HG03175 (cell line): ENCODE measurements at regions not wholly inside any gene's neighbourhood (a gene's known extent, or its start where the extent isn't known, plus 50 kb on each side); places are given as distances from the start of the nearest gene placed in this dataset.
A peak's percentile ranks its signal among the peaks of the same experiment; 100 is the strongest.
"Not testable (repeated sequence)": the region's sequence is repeated elsewhere in the genome, so short reads cannot be mapped to it uniquely, and the experiment has no call there.

Source experiments
- ATAC-seq: cut with Tn5 transposase; IDR thresholded peaks from one replicate; pipeline ENCODE4 v1.9.1; 2021; ENCODE audit warnings: mild to moderate bottlenecking, moderate library complexity; ENCODE audit not compliant: unreplicated experiment

- no peak for ATAC-seq
These were observed 70.1 kb downstream of the ZNF330 start for GRCh38 chr4:141290771-141291170.

GRCh38 chr4:141294306-141294705 lies 73.6 kb downstream of the ZNF330 start:
- ATAC-seq: no peak

GRCh38 chr4:141301216-141301615 lies 80.5 kb downstream of the ZNF330 start:
- ATAC-seq: no peak

DNA sequence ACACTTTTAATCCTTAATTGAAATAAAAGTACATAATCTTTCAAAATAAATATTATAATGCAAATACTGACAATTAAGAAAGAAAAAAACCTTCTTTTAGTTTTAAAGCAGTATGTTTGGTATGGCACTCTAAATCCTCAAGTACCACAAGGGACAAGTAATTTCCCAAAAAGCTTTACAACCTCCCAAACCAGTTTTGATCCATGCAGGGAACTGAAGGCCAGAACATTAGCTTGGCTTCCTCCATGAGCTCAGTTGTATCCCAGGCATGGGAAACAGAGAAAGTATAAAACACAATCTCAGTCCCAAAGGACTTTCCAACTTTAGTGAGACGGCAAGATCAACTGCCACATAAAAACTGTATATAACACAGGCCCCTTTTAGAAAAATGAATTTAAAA lies 82.2 kb downstream of the ZNF330 start:
- no peak for ATAC-seq

GRCh38 chr4:141304346-141304745 lies 83.7 kb downstream of the ZNF330 start:
- ATAC-seq: no peak

- no peak for ATAC-seq
These were observed 85.6 kb downstream of the ZNF330 start for GRCh38 chr4:141306331-141306730.

DNA sequence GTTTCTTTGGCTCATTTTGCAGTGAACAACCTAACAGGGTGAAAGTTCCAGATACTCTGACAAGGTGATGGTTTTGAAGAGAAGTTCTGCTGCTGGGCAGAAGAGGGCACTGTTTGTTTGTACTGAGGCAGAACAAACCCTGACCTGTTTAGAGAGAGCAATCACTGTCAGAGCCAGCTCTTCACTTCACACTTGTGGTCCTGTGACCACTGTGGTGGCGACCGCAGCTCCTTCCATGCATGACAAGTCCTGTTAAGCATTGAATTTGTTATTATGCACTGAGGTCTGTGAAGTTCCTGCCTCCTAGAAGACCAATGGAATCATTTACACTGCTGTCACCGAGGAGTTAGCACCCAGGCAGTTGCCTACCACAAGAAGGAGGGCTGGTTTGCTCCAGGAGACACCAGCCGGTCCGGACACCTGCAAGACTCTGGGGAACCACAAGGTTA lies 86.6 kb downstream of the ZNF330 start:
- peak; percentile 100 for ATAC-seq

GRCh38 chr4:141309874-141310273 lies 89.2 kb downstream of the ZNF330 start:
- ATAC-seq: no peak

- ATAC-seq: no peak
These were observed 90.8 kb downstream of the ZNF330 start for GRCh38 chr4:141311246-141312204.

- ATAC-seq: no peak
These were observed 93.9 kb downstream of the ZNF330 start for GRCh38 chr4:141314627-141315026.

- ATAC-seq: no peak
These were observed 108.0 kb downstream of the ZNF330 start for GRCh38 chr4:141328560-141329173.

GRCh38 chr4:141329174-141329569 lies 108.5 kb downstream of the ZNF330 start:
- ATAC-seq: no peak

- ATAC-seq: no peak
These were observed 109.9 kb downstream of the ZNF330 start for GRCh38 chr4:141330616-141331015.

DNA sequence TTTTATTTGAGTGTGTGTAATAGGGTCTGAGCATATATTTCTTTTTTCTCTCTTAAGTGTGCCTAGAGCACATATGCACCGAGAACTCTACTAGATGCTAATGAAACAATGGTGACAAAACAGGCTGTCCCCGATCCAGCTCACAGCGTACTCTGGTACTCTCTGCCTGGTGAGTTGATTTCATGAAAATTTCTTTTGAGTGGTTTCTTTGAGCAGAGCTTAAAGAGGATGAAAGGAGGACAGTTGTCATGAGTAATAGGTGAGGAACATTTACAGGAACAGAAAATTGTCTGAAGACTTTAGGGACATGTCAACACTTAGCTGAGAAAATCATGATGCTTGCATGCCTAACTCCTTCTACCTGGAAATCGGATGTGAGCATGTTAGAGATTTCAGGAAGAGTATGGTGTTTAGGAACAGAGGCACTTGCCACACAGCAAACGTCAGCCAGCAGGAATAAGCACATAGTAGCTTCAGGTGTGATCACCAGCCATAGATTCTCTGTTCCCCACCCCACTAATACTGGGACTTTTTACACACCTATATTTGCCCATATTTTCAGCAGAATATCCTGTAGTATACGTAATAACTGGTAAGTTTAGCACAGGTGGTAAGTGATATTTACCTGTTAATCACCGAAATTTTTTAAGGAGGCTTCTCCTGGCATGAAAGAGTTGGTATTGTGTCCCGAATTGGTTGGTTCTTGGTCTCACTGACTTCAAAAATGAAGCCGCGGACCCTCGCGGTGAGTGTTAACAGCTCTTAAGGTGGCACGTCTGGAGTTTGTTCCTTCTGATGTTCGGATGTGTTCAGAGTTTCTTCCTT lies 111.1 kb downstream of the ZNF330 start:
- ATAC-seq: no peak

DNA sequence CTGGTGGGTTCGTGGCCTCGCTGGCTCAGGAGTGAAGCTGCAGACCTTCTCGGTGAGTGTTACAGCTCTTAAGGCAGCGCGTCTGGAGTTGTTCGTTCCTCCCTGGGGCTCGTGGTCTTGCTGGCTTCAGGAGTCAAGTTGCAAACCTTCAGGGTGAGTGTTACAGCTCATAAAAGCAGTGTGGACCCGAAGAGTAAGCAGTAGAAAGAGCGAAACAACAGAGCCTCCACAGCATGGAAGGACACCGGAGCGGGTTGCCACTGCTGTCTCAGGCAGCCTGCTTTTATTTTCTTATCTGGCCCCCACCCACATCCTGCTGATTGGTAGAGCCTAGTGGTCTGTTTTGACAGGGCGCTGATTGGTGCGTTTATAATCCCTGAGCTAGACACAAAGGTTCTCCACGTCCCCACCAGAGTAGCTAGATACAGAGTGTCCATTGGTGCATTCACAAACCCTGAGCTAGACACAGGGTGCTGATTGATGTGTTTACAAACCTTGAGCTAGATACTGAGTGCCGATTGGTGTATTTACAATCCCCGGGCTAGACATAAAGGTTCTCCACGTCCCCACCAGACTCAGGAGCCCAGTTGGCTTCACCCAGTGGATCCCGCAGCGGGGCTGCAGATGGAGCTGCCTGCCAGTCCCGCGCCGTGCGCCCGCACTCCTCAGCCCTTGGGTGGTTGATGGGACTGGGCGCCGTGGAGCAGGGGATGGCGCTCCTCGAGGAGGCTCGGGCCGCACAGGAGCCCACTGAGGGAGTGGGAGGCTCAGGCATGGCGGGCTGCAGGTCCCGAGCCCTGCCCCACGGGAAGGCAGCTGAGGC lies 111.9 kb downstream of the ZNF330 start:
- not testable (repeated sequence) for ATAC-seq

DNA sequence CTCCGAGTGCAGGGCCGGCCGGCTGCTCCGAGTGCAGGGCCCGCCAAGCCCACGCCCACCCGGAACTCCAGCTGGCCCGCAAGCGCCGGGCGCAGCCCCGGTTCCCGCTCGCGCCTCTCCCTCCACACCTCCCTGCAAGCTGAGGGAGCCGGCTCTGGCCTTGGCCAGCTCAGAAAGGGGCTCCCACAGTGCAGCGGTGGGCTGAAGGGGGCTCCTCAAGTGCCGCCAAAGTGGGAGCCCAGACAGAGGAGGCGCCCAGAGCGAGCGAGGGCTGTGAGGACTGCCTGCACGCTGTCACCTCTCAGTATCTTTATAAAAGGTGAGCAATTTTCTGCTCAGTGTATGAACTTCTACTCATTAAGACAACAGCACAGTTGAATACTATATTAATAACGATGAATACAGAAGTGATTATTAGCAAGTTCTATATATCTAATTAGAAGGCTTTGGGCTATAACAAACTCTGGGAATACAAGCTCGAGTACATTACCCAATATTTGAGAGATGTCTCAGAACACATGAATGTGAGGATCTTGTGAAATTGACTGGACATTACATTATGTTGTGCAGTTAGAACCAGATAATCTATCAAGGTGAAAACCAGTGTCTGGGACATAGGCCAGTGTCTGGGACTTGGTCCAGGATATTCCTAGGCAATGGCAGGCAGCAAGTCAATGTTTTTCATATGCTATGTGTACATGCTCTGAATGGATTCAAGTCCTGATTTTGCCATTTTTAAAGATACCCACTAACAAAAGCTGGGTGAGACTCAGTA lies 112.9 kb downstream of the ZNF330 start:
- ATAC-seq: not testable (repeated sequence)

- no peak for ATAC-seq
These were observed 114.5 kb downstream of the ZNF330 start for GRCh38 chr4:141335166-141335565.

DNA sequence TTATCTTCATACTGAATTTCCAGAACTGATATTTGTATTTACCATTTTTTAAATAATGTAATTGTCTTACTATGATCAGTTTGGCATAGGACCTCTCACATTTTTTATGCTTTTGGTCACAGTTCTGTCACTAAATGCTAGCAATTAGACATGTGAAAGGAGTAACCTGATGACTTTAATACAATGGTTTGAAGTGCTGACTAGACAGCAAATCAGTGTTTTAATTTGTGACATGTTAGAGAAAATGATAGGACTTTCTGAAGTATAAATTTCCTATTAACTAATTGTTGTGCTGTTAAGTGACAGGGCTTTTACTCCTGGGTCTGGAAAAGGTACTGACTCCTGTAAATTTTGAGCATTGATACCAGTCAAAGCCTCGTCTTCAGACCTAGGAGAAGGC lies 117.5 kb downstream of the ZNF330 start:
- ATAC-seq: no peak

DNA sequence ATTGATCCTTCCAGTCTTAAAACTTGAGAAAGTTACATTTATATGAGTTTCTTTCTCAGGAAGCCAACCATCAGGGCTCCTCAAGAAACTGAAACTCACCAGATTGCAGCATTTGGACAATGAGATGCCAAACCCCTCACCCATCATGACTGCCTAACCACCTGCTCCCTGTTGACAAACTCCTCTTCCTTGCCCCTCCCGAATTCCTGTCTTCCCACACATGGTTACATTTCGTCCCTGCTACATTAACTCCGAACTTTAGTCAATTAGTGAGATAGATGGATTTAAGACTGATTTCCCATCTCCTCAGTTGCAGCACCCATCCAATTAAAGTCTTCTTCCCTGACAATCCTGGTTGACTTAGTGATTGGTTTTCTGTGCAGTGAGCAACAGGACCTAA lies 118.7 kb downstream of the ZNF330 start:
- no peak for ATAC-seq

DNA sequence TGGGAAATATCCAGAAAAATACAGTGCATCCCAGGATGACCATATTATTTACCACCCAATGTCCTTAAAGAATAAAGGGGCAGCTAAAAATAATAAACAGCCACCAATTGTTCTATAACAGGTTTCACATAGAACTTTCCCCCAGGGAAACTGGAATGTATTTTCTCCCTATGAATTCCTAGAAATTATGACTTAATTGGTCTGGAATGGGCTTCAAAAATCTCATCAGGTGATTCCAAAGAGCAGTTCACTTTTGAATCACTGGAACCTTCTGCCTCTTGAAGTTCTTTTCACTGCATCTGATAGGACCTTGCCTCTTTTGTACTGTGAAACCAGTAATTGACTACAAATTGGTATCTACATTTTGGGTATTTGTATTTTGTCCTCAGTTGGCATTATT lies 119.3 kb downstream of the ZNF330 start:
- no peak for ATAC-seq
